GM12891 (cell line): ENCODE measurements at regions not wholly inside any gene's neighbourhood (a gene's known extent, or its start where the extent isn't known, plus 50 kb on each side); places are given as distances from the start of the nearest gene placed in this dataset.

ENCODE experiments used
- PAX5 ChIP-seq: IDR thresholded peaks from 2 replicates; pipeline ENCODE4 v1.6.1; 2011; ENCODE audit warnings: low read length, moderate library complexity, mild to moderate bottlenecking; ENCODE audit not compliant: insufficient read depth, severe bottlenecking
- POLR2A ChIP-seq: IDR thresholded peaks from 2 replicates; pipeline ENCODE4 v1.6.1; 2011; ENCODE audit warnings: low read depth, low read length, control low read depth
- POLR2AphosphoS5 ChIP-seq: IDR thresholded peaks from 2 replicates; pipeline ENCODE4 v1.6.1; 2011; ENCODE audit warnings: low read depth, low read length, control low read depth
- POU2F2 ChIP-seq: IDR thresholded peaks from 2 replicates; pipeline ENCODE4 v1.6.1; 2011; ENCODE audit warnings: low read depth, mild to moderate bottlenecking, control low read depth, low read length, moderate library complexity
- TAF1 ChIP-seq: IDR thresholded peaks from 2 replicates; pipeline ENCODE4 v1.6.1; 2011; ENCODE audit warnings: low read depth, low read length, control low read depth

DNA sequence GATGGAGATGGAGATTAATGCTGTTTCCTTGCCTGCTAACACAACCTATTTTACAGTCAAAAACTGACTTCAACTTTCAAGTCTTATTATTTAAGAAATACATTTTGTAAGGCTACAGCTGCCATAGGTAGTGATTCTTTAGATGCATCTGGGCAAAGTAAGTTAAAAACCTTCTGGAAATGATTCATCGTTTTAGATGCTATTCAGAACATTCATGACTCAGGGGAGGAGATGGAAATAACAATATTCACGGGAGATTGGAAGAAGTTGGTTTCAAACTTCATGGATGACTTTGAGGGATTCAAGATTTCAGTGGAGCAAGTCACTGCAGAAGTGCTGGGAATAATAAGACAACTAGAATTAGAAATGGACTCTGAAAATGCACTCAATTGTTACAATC is 174.9 kb upstream of the GGTLC1 start:
- no peak for TF ChIP-seq POU2F2
- TF ChIP-seq POLR2A = no peak
- TF ChIP-seq POLR2AphosphoS5 = no peak
- no peak for TF ChIP-seq TAF1
- TF ChIP-seq PAX5 = no peak
